OCI-LY7 (cell line): ENCODE measurements at regions not wholly inside any gene's neighbourhood (a gene's known extent, or its start where the extent isn't known, plus 50 kb on each side); places are given as distances from the start of the nearest gene placed in this dataset.

Source experiments
- CTCF ChIP-seq: fragments of 200-600 bp; sonication (generic); conservative IDR thresholded peaks from 2 replicates; pipeline ENCODE4 v1.5.1; 2014; ENCODE audit warnings: mild to moderate bottlenecking, antibody characterized with exemption, low read length, moderate library complexity, mixed read lengths
- EZH2phosphoT487 ChIP-seq: fragments of 200-600 bp; sonication (generic); IDR thresholded peaks from 2 replicates; pipeline ENCODE4 v1.6.1; 2018; ENCODE audit warnings: low read depth, borderline replicate concordance, mild to moderate bottlenecking, mixed run types, antibody characterized with exemption, low read length, moderate library complexity, mixed read lengths

DNA sequence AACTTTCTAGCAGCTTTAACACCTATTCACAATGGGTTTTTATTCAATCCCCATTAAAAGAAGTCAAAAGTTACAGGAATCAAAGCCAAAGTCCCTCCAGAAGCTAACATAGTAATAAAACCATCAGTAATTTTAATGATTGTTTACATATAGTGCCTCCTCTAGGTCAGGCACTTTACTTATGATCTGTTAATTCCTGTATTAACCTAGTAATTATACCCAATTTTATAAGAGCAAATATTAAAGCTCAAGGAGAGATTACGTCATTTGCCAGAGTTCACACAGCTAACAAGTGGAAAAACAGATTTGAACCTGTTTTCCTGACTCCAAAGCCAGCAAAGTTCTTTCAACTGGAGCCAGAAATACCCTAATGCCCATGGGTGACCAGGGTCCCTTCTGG, 112.9 kb upstream of the F3 start:
- TF ChIP-seq CTCF (no peak), EZH2phosphoT487 (no peak)
